OCI-LY1 (cell line): ENCODE measurements at regions not wholly inside any gene's neighbourhood (a gene's known extent, or its start where the extent isn't known, plus 50 kb on each side); places are given as distances from the start of the nearest gene placed in this dataset.

Experiments
- H2AFZ ChIP-seq: fragments of 200-600 bp; sonication (generic), shearing (Covaris generic); 2 replicates; pipeline ENCODE4 v1.6.0; 2014; ENCODE audit warnings: antibody characterized with exemption, mild to moderate bottlenecking, low read length
- H3F3A ChIP-seq: fragments of 200-600 bp; sonication (generic), shearing (Covaris generic); 2 replicates; pipeline ENCODE4 v1.6.0; 2014; ENCODE audit warnings: mild to moderate bottlenecking, antibody characterized with exemption, low read length, moderate library complexity; ENCODE audit not compliant: insufficient read depth
- H3K27ac ChIP-seq: fragments of 200-600 bp; sonication (generic); 2 replicates; pipeline ENCODE4 v1.5.1; 2014; ENCODE audit warnings: low read length, mixed run types, mild to moderate bottlenecking, low read depth; ENCODE audit not compliant: poor library complexity, severe bottlenecking
- H3K27me3 ChIP-seq: fragments of 200-600 bp; sonication (generic); 2 replicates; pipeline ENCODE4 v1.6.0; 2014; ENCODE audit warnings: antibody characterized with exemption, mild to moderate bottlenecking, low read length, moderate library complexity; ENCODE audit not compliant: insufficient read depth
- H3K36me3 ChIP-seq: fragments of 200-600 bp; sonication (generic); 2 replicates; pipeline ENCODE4 v1.6.1; 2014; ENCODE audit warnings: mild to moderate bottlenecking, antibody characterized with exemption, low read length, moderate library complexity, mixed read lengths; ENCODE audit not compliant: insufficient read depth
- H3K4me1 ChIP-seq: fragments of 200-600 bp; sonication (generic); 2 replicates; pipeline ENCODE4 v1.5.1; 2014; ENCODE audit warnings: mild to moderate bottlenecking, low read length, moderate library complexity; ENCODE audit not compliant: insufficient read depth, severe bottlenecking
- H3K4me2 ChIP-seq: fragments of 200-600 bp; sonication (generic), shearing (Covaris generic); 2 replicates; pipeline ENCODE4 v1.6.1; 2014; ENCODE audit warnings: low read length
- H3K4me3 ChIP-seq: fragments of 200-600 bp; sonication (generic); 2 replicates; pipeline ENCODE4 v1.5.1; 2014; ENCODE audit warnings: low read length, low read depth, mild to moderate bottlenecking, mixed read lengths; ENCODE audit not compliant: poor library complexity, severe bottlenecking
- H3K79me2 ChIP-seq: fragments of 200-600 bp; shearing (Covaris generic); 2 replicates; pipeline ENCODE4 v1.6.1; 2016; ENCODE audit warnings: mixed run types, low read length, mixed read lengths; ENCODE audit not compliant: insufficient read depth
- H3K9ac ChIP-seq: fragments of 200-600 bp; sonication (generic), shearing (Covaris generic); 2 replicates; pipeline ENCODE4 v1.6.1; 2014; ENCODE audit warnings: mild to moderate bottlenecking, low read length, mixed read lengths
- H3K9me2 ChIP-seq: fragments of 200-600 bp; sonication (generic), shearing (Covaris generic); 2 replicates; pipeline ENCODE4 v1.6.1; 2014; ENCODE audit warnings: low read depth, mild to moderate bottlenecking, low read length, mixed read lengths
- H3K9me3 ChIP-seq: fragments of 200-600 bp; shearing (Covaris generic); 2 replicates; pipeline ENCODE4 v1.6.1; 2014; ENCODE audit warnings: low read length, mixed read lengths
- H4K20me1 ChIP-seq: fragments of 200-600 bp; sonication (generic), shearing (Covaris generic); 2 replicates; pipeline ENCODE4 v1.6.0; 2016; ENCODE audit warnings: mild to moderate bottlenecking, low read length; ENCODE audit not compliant: insufficient read depth
- CTCF ChIP-seq: fragments of 200-600 bp; sonication (generic), shearing (Covaris generic); IDR thresholded peaks from 2 replicates; pipeline ENCODE4 v1.5.1; 2017; ENCODE audit warnings: mild to moderate bottlenecking, antibody characterized with exemption, low read length, moderate library complexity, mixed read lengths
- EZH2 ChIP-seq: fragments of 200-600 bp; sonication (generic), shearing (Covaris generic); IDR thresholded peaks from 2 replicates; pipeline ENCODE4 v1.8.0; 2017; ENCODE audit warnings: borderline replicate concordance, mixed run types, mild to moderate bottlenecking, antibody characterized with exemption, low read length, moderate library complexity, mixed read lengths

GRCh38 chr7:113175525-113176104, 57.3 kb upstream of the SMIM30 start:
- TF ChIP-seq CTCF: no peak
- no peak for TF ChIP-seq EZH2
- no peak overlapping the region for H3K27ac ChIP-seq

GRCh38 chr7:113172726-113173125, 54.4 kb upstream of the SMIM30 start:
- Histone ChIP-seq H3F3A (no peaks in the 10 kb centered on the region), H3K27me3 (no peaks in the 10 kb centered on the region), H3K27ac (no peak overlapping the region), H2AFZ (no peak overlapping the region), H3K4me1 (no peaks in the 10 kb centered on the region), H3K79me2 (no peaks in the 10 kb centered on the region), H3K4me2 (no peak overlapping the region), H4K20me1 (no peaks in the 10 kb centered on the region), H3K4me3 (no peak overlapping the region), H3K9me2 (no peaks in the 10 kb centered on the region), H3K36me3 (no peaks in the 10 kb centered on the region), H3K9ac (no peak overlapping the region), H3K9me3 (no peaks in the 10 kb centered on the region)
- TF ChIP-seq EZH2: no peak
- no peak for TF ChIP-seq CTCF

More at GRCh38 chr7:113175525-113176104, 57.3 kb upstream of the SMIM30 start:
- Histone ChIP-seq H3K27me3 (no peaks in the 10 kb centered on the region), H3K36me3 (no peaks in the 10 kb centered on the region), H3K9me2 (no peaks in the 10 kb centered on the region), H4K20me1 (no peaks in the 10 kb centered on the region), H3K79me2 (no peaks in the 10 kb centered on the region), H3K4me2 (no peak overlapping the region), H3K4me3 (no peak overlapping the region), H3K9ac (no peak overlapping the region), H3K4me1 (no peaks in the 10 kb centered on the region), H3K9me3 (no peaks in the 10 kb centered on the region), H3F3A (no peaks in the 10 kb centered on the region), H2AFZ (no peak overlapping the region)

- Histone ChIP-seq H2AFZ (no peak overlapping the region), H3K4me1 (no peaks in the 10 kb centered on the region), H3F3A (no peaks in the 10 kb centered on the region), H3K4me3 (no peak overlapping the region), H3K79me2 (no peaks in the 10 kb centered on the region), H4K20me1 (no peaks in the 10 kb centered on the region), H3K36me3 (no peaks in the 10 kb centered on the region), H3K27me3 (no peaks in the 10 kb centered on the region), H3K9me3 (no peaks in the 10 kb centered on the region; the same call in 1 of the 2 replicates), H3K4me2 (no peak overlapping the region), H3K27ac (no peak overlapping the region), H3K9ac (no peak overlapping the region), H3K9me2 (no peaks in the 10 kb centered on the region)
- TF ChIP-seq CTCF (no peak), EZH2 (no peak)
These were observed 52.2 kb upstream of the SMIM30 start for GRCh38 chr7:113170591-113170990.
